Omental fat pad (tissue), 3 donors: ENCODE measurements at regions not wholly inside any gene's neighbourhood (a gene's known extent, or its start where the extent isn't known, plus 50 kb on each side); places are given as distances from the start of the nearest gene placed in this dataset.

ENCODE experiments used
- ATAC-seq: fragments of 150-250 bp; one replicate; pipeline ENCODE4 v1.9.1; 2016; ENCODE audit warnings: mild to moderate bottlenecking, moderate library complexity; ENCODE audit not compliant: low FRiP score
- DNase-seq: peaks from one replicate; pipeline ENCODE4 v3.0.0-alpha.2; 2019; ENCODE audit warnings: low spot score
- TF ChIP-seq, protein P1 (sequence below), 3 donors: fragments of 450-650 bp; IDR thresholded peaks; one replicate each; pipeline ENCODE4 v1.5.1; 2016 to 2017; ENCODE audit warnings: antibody characterized with exemption in 3 of 3, mild to moderate bottlenecking in 3 of 3, moderate library complexity in 2 of 3

DNA sequence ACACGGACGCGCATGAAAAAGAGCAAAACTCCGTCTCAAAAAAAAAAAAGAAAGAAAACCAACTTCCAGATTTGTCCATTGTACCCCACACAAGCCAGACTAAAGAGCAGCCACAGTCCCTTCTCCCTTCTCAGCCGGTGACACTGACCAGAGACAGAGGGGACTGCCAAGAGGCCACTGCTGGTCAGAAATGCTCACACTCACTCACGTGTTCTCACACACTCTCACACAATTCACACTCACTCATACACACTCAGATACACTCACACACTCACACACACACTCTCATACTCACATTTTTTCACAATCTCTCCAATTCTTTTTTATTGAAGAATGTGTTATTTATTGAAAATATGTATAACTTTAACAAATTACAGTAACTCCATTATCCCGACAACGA lies 90.8 kb upstream of the RAB4A start:
- no peak for DNase-seq
- TF ChIP-seq, protein P1, sequence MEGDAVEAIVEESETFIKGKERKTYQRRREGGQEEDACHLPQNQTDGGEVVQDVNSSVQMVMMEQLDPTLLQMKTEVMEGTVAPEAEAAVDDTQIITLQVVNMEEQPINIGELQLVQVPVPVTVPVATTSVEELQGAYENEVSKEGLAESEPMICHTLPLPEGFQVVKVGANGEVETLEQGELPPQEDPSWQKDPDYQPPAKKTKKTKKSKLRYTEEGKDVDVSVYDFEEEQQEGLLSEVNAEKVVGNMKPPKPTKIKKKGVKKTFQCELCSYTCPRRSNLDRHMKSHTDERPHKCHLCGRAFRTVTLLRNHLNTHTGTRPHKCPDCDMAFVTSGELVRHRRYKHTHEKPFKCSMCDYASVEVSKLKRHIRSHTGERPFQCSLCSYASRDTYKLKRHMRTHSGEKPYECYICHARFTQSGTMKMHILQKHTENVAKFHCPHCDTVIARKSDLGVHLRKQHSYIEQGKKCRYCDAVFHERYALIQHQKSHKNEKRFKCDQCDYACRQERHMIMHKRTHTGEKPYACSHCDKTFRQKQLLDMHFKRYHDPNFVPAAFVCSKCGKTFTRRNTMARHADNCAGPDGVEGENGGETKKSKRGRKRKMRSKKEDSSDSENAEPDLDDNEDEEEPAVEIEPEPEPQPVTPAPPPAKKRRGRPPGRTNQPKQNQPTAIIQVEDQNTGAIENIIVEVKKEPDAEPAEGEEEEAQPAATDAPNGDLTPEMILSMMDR (IDR thresholded peaks at IDR 0.05) = no peak
- ATAC-seq = no peak

DNA sequence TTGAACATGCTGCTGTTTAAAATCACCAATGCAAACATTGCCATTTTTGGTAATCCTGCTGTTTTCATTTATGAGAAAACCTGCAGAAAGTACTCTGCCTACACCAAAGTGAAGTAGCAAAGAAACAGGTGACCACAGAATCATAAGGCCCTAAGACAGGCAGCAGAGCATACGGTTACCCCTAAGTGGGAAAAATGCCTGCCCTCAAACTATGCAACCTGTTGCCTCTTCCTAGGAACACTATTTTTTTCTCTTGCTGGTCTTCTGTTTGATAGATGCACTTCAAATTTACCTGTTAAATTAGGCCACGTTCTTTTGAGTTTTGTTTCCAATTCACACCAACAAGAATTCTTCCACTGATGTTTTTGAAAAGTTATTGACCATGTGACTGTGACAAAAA lies 89.5 kb upstream of the RAB4A start:
- no peak for ATAC-seq
- TF ChIP-seq, protein P1 (IDR thresholded peaks at IDR 0.05) = no peak
- DNase-seq = no peak

DNA sequence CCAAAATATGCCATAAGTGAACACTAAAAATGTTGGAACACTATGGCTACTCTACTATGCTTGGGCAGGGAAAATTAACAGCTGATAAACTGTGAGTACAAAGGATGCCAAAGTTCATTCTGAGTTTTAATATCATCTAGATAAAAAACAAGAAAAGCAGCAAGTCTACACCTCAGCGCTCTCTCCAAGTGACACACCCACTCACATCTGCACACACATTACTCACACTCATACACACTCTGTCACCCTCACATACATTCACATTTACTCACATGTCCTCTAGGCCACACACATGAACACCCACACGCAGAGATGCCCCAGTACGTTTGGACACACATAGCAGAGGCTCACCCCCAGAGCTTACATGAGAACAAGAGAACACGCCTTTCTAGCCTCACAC lies 87.3 kb upstream of the RAB4A start:
- TF ChIP-seq, protein P1 (IDR thresholded peaks at IDR 0.05) = no peak
- DNase-seq (no peak), ATAC-seq (no peak)

DNA sequence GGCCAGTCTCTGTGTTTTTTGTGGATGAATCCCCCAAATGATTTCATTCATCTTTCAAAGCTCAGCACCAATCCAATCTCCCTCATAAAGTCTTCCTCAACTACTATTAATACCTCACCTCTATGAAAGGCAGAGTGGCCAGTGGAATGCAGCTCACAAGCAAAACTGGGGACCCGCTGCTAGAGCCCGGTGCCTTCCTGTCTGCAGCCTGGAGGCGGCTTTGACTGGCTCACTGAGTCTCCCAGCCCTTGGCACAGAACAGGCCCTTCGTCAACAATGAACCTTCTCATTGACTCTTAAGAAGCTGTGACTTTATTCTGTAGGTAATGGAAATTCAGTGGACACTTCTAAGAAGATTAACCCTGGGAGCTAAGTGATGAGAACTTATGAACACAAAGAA lies 86.8 kb upstream of the RAB4A start:
- TF ChIP-seq, protein P1 (IDR thresholded peaks at IDR 0.05) = no peak
- no peak for DNase-seq
- no peak for ATAC-seq

DNA sequence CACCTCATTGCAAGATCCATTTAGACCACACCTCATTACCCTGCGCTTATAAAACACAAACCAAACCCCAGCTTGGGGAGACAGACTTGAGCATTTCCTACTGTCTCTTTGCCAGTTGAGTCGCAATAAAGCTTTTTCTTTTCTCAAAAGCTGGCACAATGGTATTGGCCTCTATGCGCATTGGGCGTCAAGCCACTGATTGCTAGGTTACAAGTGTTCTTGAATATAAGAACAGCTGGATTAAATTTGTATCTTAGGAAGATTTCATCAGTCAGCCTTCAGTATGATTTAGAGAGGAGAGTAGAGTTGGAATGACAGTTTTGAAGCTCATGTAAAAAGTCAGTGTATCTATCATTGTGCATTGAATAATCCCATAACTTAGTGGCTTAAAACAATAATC lies 84.9 kb upstream of the RAB4A start:
- DNase-seq = no peak
- TF ChIP-seq, protein P1 (IDR thresholded peaks at IDR 0.05) = no peak
- no peak for ATAC-seq

DNA sequence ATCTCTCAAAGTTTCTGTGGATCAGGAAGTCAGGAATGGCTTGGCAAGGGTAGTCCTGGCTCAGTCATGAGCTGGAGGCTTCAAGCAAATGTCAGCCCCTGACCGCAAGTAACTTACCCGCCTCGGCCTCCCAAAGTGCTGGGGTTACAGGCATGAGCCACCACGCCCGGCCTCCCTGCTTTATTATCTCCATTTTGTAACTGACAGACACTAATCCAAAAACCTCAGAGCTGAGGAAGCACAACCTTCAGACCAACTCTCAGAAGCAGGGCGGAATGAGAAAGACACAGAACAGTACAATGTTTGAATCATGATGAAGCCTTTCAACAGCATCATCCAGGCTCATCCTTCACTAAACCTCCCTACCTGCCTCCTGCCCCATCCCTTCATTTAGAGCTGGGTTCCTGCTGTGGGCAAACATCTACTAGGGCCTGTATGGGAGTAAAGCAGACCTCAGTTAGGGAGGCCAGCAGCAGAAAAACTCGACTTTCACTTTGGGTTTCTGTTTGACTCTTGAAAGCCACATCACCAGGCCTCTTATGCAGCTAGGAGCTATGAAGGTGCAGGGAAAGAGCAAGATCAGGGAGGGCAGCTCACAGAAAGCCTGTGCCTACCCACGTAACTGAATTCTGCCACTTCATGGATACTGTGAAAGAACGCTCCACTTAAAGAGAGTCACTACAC lies 84.4 kb upstream of the RAB4A start:
- DNase-seq (no peak), ATAC-seq (no peak)
- TF ChIP-seq, protein P1 (IDR thresholded peaks at IDR 0.05) = no peak

DNA sequence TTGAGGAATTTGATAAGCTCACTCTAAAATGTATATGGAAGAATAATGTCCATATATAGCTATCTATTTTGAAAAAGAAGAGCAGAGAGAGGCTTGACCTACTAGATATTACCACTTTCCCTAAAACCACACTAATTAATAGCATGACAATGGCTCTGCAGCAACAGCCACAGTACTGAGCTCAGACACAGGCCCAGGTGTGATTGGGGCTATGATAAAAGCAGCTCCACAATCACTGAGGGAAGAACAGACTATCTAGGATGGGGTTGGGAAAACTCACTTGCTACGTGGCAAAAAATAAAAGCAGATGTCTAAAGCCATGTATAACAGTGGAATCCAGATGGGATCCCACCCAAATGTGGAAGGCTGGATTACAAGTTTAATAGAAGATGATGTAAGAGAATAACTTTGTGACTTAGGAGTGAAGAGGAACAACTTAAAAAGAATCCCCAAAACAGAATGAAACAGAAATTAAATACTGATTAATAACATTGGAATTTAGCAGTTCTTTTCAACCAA lies 80.8 kb upstream of the RAB4A start:
- no peak for ATAC-seq

More for the DNA sequence above, 80.8 kb upstream of the RAB4A start:
- DNase-seq = no peak
- TF ChIP-seq, protein P1 (IDR thresholded peaks at IDR 0.05) = no peak
